ENCODE measurements at regions not wholly inside any gene's neighbourhood (a gene's known extent, or its start where the extent isn't known, plus 50 kb on each side); places are given as distances from the start of the nearest gene placed in this dataset.

DNA sequence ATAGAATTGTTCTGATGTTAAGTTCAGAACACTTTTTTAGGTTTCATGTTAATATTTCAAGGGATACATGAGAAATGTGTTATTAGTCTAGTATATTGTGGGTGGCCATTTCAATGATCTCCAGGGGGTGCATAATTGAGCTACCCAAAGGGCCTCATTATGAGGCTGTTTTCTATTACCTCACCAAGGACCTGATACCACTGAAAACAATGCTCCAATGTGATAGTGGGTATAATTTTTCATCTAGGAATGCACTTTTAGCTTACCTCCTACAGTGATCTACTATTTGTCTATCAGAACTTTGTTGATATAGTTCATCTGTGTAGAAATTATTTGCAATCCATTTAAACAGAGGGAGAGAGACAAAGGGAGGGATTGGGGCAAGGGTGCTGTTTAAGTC lies 106.8 kb upstream of the HS3ST5 start:
- ATAC-seq (no peak), DNase-seq (no peak)
- Mint-ChIP-seq H3K4me1 (ENCODE audit: low read depth) (no peaks in the 10 kb centered on the region), H3K4me3 (no peak overlapping the region), H3K27me3 (ENCODE audit: low read depth) (no peaks in the 10 kb centered on the region), H3K9me3 (peaks cover 7% of the 10 kb centered on the region), H3K36me3 (ENCODE audit: insufficient read depth) (no peaks in the 10 kb centered on the region)

DNA sequence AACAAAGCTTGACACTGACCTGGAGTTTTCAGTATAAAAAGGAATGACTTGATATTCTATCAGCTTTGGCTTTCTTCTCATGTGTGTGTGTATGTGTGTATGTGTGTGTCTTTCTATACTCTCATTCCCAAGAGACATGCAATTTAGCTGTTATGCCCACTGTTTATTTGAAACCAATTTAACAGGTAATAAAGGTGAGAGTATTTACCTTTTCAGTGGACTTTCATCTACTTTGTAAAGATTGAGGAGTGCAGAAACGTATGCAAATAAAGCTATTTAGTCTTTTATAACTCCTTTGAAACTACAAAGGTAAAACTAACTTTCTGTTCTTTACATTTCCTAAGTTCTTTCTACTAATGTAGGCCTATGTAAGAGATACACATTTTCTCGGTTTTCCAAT lies 103.5 kb upstream of the HS3ST5 start:
- ATAC-seq (no peak), DNase-seq (no peak)
- Mint-ChIP-seq H3K9me3 (peaks cover 7% of the 10 kb centered on the region), H3K4me3 (no peak overlapping the region), H3K4me1 (ENCODE audit: low read depth) (no peaks in the 10 kb centered on the region), H3K27me3 (ENCODE audit: low read depth) (no peaks in the 10 kb centered on the region), H3K36me3 (ENCODE audit: insufficient read depth) (no peaks in the 10 kb centered on the region)

DNA sequence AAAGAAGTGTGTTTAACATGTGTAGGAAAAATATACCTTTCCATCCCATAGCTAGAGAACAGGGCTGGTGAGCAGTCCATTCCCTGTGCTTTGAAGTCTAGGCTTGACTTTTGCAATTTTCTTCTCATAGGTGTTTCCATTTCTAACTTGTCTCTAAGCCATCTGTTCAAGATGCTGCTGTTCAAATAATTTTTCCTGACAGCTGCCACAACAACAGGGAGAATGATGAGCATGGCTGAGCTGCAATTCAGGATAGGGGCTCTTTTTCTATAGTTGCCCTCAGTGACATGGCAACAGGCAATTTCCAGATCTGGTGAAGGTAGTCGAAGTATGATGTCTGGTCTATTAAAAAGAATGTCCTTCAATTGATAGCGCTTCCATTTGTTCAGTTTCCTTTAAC lies 103.0 kb upstream of the HS3ST5 start:
- Mint-ChIP-seq H3K9me3 (peaks cover 7% of the 10 kb centered on the region), H3K4me3 (no peak overlapping the region), H3K36me3 (ENCODE audit: insufficient read depth) (no peaks in the 10 kb centered on the region), H3K4me1 (ENCODE audit: low read depth) (no peaks in the 10 kb centered on the region), H3K27me3 (ENCODE audit: low read depth) (no peaks in the 10 kb centered on the region)
- no peak for DNase-seq
- no peak for ATAC-seq

DNA sequence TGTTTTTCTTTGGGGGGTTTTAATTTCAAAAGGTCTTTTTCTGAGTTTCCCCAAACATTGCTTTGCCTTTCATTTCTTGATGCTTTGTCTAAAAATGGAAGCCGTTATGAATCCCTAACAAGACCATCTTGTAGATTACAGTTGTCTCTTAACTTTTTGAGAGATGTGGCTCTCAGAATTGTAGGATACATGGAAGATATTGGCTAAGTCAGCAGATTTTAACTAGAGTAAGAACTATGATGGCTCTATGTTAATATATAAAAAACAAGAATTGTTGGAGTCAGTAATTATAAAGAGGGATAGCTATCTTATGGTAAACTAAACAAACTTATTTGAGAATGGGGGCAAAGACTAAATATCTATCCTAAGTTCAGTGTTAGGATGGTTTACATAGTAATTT lies 96.6 kb upstream of the HS3ST5 start:
- no peak overlapping the region for H3K4me3 Mint-ChIP-seq
- H3K9me3 Mint-ChIP-seq, result no peaks in the 10 kb centered on the region
- no peaks in the 10 kb centered on the region for H3K36me3 Mint-ChIP-seq (ENCODE audit: insufficient read depth)
- ATAC-seq (no peak), DNase-seq (no peak)
- H3K27me3 Mint-ChIP-seq (ENCODE audit: low read depth), result no peaks in the 10 kb centered on the region
- no peaks in the 10 kb centered on the region for H3K4me1 Mint-ChIP-seq (ENCODE audit: low read depth)

DNA sequence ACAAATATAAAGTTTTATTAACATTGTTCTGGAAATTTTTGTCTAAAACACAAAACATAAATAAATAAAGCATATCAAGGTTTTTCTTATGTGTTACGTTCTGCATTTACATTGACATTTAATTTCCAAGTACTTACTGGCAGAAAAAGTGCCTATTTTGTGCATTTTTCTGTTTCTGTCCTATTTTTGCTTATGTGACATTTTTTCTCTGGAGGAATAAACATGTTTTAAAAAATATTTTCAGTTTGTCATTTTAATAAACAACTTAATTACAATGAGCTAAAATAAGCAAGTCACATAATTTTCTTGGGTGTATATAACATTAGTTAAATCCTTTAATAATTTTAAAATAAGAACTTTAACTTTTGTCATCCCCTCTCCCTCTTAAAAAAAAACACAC lies 94.4 kb upstream of the HS3ST5 start:
- H3K9me3 Mint-ChIP-seq, result no peaks in the 10 kb centered on the region
- H3K27me3 Mint-ChIP-seq (ENCODE audit: low read depth), result no peaks in the 10 kb centered on the region
- no peaks in the 10 kb centered on the region for H3K4me1 Mint-ChIP-seq (ENCODE audit: low read depth)
- no peaks in the 10 kb centered on the region for H3K36me3 Mint-ChIP-seq (ENCODE audit: insufficient read depth)
- DNase-seq, result no peak
- ATAC-seq, result no peak
- no peak overlapping the region for H3K4me3 Mint-ChIP-seq

DNA sequence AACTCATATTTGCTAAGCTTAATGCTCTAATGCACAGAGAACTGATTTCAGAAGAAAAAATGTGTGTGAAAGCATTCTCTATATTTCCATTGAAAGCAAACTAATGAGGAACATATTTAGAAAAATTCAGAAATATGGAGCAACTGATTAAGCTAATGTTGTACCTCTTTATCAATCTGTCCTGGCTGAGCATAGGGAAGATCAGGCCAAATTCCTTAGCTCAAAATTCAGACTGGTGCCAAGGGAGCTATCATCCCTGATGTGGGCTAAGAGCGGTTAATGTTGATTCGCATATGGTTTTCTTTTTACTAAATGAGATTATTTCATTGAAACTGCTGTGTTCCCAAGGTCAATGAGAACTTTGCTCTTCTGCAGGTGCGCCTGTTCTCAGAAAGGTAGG lies 93.9 kb upstream of the HS3ST5 start:
- no peaks in the 10 kb centered on the region for H3K36me3 Mint-ChIP-seq (ENCODE audit: insufficient read depth)

DNA sequence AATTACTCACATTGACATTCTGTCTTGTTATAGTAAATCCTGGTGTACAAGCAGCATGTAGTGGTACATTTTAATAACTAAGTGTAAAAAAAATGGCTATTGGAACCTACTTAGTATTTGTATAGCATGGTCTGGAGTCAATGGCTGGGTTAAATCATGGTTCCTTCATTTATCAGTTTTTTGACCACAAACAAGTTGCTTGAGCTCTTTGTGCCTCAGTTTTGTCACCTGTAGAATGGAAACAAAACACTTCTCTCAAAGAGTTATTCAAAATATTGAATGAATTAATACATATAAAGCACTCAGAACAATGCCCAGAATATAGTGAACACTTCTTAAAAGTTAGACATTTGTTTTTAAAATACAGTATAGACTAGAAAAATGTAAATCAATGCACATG lies 93.2 kb upstream of the HS3ST5 start:
- ATAC-seq (no peak), DNase-seq (no peak)
- no peaks in the 10 kb centered on the region for H3K9me3 Mint-ChIP-seq
- H3K36me3 Mint-ChIP-seq (ENCODE audit: insufficient read depth), result no peaks in the 10 kb centered on the region
- H3K4me3 Mint-ChIP-seq, result no peak overlapping the region
- no peaks in the 10 kb centered on the region for H3K4me1 Mint-ChIP-seq (ENCODE audit: low read depth)
- no peaks in the 10 kb centered on the region for H3K27me3 Mint-ChIP-seq (ENCODE audit: low read depth)

More for the DNA sequence above, 93.9 kb upstream of the HS3ST5 start:
- Mint-ChIP-seq H3K27me3 (ENCODE audit: low read depth) (no peaks in the 10 kb centered on the region), H3K4me1 (ENCODE audit: low read depth) (no peaks in the 10 kb centered on the region), H3K9me3 (no peaks in the 10 kb centered on the region), H3K4me3 (no peak overlapping the region)
- DNase-seq (no peak), ATAC-seq (no peak)

DNA sequence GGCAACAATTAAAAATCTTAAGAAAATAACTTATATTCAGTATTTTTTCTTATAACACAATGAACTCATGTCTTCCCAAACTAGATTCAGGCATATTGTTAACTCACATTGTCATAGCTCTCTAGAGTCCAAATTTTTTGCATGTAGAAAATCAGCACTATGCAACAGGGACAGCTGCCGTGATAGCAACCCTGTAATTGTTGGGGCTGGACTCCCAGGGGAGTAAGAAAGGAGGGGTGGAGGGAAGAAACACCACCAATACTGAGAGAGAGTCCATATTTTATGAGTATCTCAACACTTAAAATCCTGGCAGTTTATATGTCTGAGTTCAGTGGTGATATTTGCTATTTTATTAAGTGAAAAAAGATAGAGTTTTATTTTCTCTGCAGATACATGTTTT lies 89.6 kb upstream of the HS3ST5 start:
- H3K4me3 Mint-ChIP-seq, result no peak overlapping the region
- H3K36me3 Mint-ChIP-seq (ENCODE audit: insufficient read depth), result no peaks in the 10 kb centered on the region
- no peaks in the 10 kb centered on the region for H3K27me3 Mint-ChIP-seq (ENCODE audit: low read depth)
- ATAC-seq (no peak), DNase-seq (no peak)
- H3K9me3 Mint-ChIP-seq, result no peaks in the 10 kb centered on the region
- no peaks in the 10 kb centered on the region for H3K4me1 Mint-ChIP-seq (ENCODE audit: low read depth)

DNA sequence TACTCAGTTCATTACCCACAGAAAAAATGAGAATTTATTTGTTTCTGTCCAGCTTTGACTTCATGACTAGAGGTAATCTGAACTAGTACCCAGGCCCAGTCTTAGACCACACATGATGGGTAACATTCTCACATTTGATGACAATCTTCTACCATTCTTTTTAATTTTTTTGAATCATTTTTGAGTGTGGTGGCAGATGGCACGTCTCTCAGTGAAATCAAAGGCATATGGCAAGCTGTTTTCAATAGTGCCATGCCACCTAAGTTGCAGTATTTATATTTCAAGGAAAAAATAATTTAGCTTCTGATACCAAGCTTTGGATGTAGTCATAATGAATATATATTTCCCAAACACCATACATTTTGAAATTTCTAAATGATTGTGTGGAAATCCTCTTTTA lies 88.8 kb upstream of the HS3ST5 start:
- Mint-ChIP-seq H3K4me1 (ENCODE audit: low read depth) (no peaks in the 10 kb centered on the region), H3K4me3 (no peak overlapping the region), H3K36me3 (ENCODE audit: insufficient read depth) (no peaks in the 10 kb centered on the region), H3K27me3 (ENCODE audit: low read depth) (no peaks in the 10 kb centered on the region), H3K9me3 (no peaks in the 10 kb centered on the region)
- DNase-seq (no peak), ATAC-seq (no peak)

DNA sequence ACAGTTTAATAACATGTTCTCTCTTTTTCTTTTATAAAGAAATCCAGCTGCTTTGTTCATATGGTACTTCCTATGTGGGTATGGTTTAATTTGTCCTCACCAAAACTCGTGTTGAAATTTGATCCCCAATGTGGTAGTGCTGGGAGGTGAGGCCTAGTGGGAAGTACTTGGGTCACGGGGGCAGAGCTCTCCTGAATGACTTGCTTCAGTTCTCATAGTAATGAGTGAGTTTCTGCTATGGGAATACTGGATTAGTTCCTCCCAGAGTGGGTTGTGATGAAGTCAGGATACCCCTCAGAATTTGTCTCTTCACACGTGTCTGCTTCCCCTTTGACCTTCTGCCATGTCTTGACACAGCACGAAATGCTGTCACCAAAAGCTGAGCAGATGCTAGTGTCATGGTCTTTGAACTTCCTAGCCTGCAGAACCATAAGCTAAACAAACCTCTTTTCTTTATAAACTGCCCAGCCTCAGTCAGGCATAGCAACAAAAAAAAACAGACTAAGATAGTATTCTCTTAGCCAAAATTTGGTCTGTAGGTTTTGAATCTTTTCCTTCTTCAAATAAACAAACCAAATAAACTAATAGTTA lies 87.8 kb upstream of the HS3ST5 start:
- Mint-ChIP-seq H3K9me3 (no peaks in the 10 kb centered on the region), H3K36me3 (ENCODE audit: insufficient read depth) (no peaks in the 10 kb centered on the region), H3K4me3 (no peak overlapping the region), H3K27me3 (ENCODE audit: low read depth) (no peaks in the 10 kb centered on the region), H3K4me1 (ENCODE audit: low read depth) (no peaks in the 10 kb centered on the region)
- no peak for ATAC-seq
- DNase-seq, result no peak

DNA sequence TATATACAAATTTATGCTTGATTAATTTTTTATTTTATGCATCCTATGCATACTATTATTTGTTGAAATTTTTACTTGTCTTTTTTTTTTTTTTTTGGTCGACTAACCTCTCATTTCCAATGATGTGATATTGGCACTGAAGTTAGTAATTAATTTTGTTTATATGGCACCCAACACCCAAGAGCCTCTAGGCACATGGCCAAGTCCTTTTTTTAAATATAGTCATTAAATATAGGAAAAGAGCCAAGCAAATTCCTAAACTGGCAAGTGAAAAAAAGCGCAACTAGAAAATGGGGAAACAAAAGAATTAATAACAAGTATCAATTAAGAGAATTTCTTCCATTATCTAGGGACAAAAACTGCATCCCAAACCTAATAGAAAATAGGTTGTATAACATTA lies 85.5 kb upstream of the HS3ST5 start:
- H3K4me3 Mint-ChIP-seq, result no peak overlapping the region
- no peaks in the 10 kb centered on the region for H3K36me3 Mint-ChIP-seq (ENCODE audit: insufficient read depth)

DNA sequence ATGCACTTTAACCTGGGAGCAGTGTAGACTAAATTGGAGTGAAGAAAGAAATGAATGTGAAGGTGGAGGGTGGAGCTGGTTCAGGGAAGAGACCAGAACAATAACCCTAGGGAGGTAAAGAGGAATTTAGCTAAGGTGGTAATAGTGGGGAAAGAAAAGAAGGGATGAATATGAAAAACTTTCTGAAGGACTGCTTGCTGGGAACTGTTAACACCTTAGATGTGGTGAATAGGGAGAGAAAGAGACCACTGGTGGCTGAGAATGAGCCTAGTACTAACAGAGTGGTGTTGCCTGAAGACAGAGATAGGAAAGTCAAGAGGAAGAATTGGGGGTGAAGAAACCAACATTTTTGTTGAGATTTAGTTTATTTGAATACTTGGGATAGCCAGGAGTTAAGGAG lies 78.4 kb upstream of the HS3ST5 start:
- no peak for ATAC-seq
- Mint-ChIP-seq H3K4me1 (ENCODE audit: low read depth) (no peaks in the 10 kb centered on the region), H3K27me3 (ENCODE audit: low read depth) (no peaks in the 10 kb centered on the region), H3K4me3 (no peak overlapping the region), H3K9me3 (peaks cover 4% of the 10 kb centered on the region), H3K36me3 (ENCODE audit: insufficient read depth) (no peaks in the 10 kb centered on the region)
- no peak for DNase-seq

More for the DNA sequence above, 85.5 kb upstream of the HS3ST5 start:
- peaks cover 4% of the 10 kb centered on the region for H3K9me3 Mint-ChIP-seq
- H3K4me1 Mint-ChIP-seq (ENCODE audit: low read depth), result no peaks in the 10 kb centered on the region
- no peak for DNase-seq
- ATAC-seq, result no peak
- H3K27me3 Mint-ChIP-seq (ENCODE audit: low read depth), result no peaks in the 10 kb centered on the region

DNA sequence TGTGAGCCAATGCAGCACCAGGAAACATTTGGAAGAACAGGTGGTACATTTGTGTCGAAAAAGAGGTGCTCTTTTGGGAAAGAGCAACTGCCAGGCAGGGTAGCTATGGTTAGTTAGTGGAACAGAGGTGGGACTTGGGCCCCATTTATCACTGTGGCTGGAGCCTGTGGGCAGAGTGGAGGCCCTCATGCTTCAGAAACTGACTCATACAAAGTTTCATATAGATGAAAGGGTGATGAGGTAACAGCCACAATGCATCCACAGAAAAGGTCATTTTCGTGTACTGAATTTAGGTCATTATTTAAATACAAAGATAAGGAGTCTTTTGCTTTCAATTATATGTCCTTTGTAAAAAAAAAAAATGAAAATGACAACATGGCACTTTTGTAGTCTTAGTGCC lies 76.4 kb upstream of the HS3ST5 start:
- H3K9me3 Mint-ChIP-seq, result no peaks in the 10 kb centered on the region
- H3K4me3 Mint-ChIP-seq, result no peak overlapping the region
- H3K27me3 Mint-ChIP-seq (ENCODE audit: low read depth), result no peaks in the 10 kb centered on the region
- ATAC-seq, result no peak
- no peak for DNase-seq
- no peaks in the 10 kb centered on the region for H3K4me1 Mint-ChIP-seq (ENCODE audit: low read depth)
- no peaks in the 10 kb centered on the region for H3K36me3 Mint-ChIP-seq (ENCODE audit: insufficient read depth)

DNA sequence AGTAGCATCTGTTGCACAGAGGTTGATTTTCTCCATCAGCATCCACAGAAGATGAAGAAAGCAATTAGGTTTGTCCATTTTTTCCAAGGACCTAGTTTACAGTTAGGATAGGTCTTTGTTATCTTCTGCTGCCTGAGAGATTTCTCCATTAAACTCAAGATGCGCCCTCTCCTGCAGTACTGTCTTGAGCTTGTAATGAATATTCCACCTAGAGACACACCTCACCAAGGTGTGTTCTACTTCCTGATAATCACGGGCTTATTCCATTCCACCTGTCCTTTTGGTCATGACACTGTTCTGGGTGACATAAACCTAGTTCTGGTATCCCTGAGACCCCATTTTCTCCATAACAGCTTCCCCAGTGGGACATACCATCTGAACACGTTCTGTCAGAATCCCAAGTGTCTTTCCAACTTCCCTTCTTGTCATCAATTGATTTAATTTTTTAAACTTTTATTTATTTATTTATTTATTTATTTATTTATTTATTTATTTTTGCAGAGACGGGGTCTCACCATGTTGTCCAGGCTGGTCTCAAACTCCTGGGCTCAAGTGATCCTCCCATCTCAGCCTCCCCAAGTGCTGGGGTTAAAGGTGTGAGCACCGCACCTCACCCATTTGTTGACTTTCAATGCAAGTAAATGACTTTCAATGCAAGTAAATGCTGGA lies 75.6 kb upstream of the HS3ST5 start:
- DNase-seq, result no peak
- H3K4me1 Mint-ChIP-seq (ENCODE audit: low read depth), result no peaks in the 10 kb centered on the region
- no peaks in the 10 kb centered on the region for H3K36me3 Mint-ChIP-seq (ENCODE audit: insufficient read depth)
- no peak for ATAC-seq
- no peaks in the 10 kb centered on the region for H3K27me3 Mint-ChIP-seq (ENCODE audit: low read depth)
- H3K9me3 Mint-ChIP-seq, result no peaks in the 10 kb centered on the region
- no peak overlapping the region for H3K4me3 Mint-ChIP-seq

DNA sequence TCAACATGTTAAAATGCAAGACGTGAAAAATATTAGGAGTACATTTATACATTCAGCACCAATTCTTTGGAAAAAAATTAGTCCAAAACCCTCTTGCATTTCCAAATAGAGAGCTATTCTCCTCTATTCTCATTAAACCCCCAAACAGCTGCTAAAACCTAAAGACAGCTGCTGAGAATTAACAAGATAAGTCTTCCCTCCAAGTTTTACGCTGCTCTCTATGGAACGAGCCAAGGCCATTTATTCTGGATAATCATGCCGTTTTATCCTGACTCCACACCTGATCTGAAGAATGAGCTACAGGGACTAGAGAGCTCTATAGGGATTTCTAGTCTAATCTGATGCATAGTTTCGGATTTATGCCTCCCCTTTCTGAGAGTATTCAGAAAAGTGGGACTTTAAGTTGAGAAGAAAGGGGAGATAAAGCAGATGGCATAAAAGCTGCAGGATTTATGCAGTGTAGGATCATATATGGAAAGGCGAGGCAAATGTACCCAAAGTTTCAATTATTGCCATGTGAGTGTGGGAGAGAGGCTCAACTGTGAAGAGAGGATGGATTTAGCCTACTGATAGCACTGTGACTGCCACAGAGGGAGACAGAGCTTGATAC lies 64.7 kb upstream of the HS3ST5 start:
- Mint-ChIP-seq H3K36me3 (ENCODE audit: insufficient read depth) (no peaks in the 10 kb centered on the region), H3K27me3 (ENCODE audit: low read depth) (no peaks in the 10 kb centered on the region), H3K4me3 (no peak overlapping the region), H3K9me3 (no peaks in the 10 kb centered on the region), H3K4me1 (ENCODE audit: low read depth) (no peaks in the 10 kb centered on the region)
- no peak for DNase-seq
- no peak for ATAC-seq
